ENCODE measurements at regions not wholly inside any gene's neighbourhood (a gene's known extent, or its start where the extent isn't known, plus 50 kb on each side); places are given as distances from the start of the nearest gene placed in this dataset.

DNA sequence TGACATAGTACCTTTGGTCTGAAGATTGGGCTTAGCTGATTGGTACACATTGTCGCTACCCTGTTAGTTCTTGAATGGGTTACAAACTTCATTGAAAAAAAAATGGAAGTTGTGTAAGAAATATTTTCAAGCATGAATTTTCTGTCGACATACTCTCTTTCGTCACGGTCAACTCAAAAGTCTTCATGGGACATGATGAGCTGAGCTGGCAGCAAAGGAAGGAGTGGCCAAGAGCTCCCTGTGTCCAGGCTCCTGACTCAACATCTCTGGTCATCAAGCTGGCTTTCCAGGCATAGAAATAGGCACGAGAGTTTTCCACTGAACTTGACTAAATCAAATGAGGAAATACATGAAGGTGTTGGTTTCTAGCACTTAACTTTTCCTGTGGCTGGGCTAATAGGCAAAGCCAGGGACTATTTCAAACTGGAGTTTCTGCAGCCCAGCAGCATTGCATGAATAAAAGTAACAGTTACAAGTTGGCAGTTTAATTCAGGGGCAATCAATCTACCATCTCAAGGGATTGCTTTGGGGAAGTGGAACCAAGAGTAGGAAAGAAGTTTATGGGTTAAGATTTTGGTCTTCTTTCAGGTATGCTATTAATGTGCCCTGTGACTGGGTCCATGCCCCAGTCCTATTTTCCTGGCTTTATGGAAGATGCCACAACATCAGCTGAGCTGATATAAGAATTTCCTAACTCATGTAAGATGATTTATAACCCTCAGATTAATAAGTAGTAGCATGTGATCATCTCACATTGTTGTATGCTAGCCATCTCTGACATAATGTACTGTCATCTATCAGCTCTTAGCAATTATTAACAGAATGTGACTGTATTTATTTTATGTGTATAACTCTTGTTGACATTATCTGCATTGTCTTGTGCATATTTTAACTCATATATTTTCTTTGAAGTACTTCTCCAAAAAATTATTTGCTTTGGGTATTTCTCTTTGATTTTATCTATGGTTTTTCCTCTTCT is 385.8 kb downstream of the DLEU7 start:
- peak in 1 of 2 donors; percentile 24 for DNase-seq (ENCODE audit: low spot score in 2 of 2)
- intact Hi-C loops (cut with DNase I; ENCODE audit: low total_unique reads) = no loop called here
- no peak for TF ChIP-seq POLR2A (IDR thresholded peaks at IDR 0.05)
- TF ChIP-seq, protein P1, sequence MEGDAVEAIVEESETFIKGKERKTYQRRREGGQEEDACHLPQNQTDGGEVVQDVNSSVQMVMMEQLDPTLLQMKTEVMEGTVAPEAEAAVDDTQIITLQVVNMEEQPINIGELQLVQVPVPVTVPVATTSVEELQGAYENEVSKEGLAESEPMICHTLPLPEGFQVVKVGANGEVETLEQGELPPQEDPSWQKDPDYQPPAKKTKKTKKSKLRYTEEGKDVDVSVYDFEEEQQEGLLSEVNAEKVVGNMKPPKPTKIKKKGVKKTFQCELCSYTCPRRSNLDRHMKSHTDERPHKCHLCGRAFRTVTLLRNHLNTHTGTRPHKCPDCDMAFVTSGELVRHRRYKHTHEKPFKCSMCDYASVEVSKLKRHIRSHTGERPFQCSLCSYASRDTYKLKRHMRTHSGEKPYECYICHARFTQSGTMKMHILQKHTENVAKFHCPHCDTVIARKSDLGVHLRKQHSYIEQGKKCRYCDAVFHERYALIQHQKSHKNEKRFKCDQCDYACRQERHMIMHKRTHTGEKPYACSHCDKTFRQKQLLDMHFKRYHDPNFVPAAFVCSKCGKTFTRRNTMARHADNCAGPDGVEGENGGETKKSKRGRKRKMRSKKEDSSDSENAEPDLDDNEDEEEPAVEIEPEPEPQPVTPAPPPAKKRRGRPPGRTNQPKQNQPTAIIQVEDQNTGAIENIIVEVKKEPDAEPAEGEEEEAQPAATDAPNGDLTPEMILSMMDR (IDR thresholded peaks at IDR 0.05) = no peak
- 73 to 85% methylated on average over 5 of the region's 5 CpGs for WGBS, 2 donors
- no peak overlapping the region for H3K4me3 ChIP-seq (ENCODE audit: low read depth, poor library complexity, severe bottlenecking)

DNA sequence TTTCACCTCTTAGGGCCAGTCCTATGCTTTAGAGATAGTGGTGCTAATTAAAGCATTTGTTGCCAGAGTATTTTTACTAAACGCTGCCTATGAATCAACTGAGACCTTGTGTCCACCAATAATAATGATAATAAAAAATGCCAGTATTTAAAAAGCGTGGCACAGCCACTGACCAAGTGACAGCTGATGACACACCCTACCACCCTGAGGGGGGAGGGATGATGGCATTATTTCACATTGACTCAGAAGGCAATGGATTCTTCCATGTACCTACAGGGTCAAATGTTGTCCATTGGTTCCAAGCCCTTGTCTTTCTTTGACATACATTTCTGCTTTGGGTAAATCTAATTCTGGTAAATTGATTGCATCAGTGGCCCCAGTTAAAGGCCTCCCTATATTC is 384.4 kb downstream of the DLEU7 start:
- no peak for DNase-seq (ENCODE audit: low spot score in 2 of 2)
- WGBS, 2 donors = 98 to 100% methylated on average over 2 of the region's 2 CpGs
- no peak overlapping the region for H3K4me3 ChIP-seq (ENCODE audit: low read depth, poor library complexity, severe bottlenecking)
- TF ChIP-seq, protein P1 (IDR thresholded peaks at IDR 0.05) = no peak
- no peak for TF ChIP-seq POLR2A (IDR thresholded peaks at IDR 0.05)
- intact Hi-C loops (cut with DNase I; ENCODE audit: low total_unique reads) = no loop called here

DNA sequence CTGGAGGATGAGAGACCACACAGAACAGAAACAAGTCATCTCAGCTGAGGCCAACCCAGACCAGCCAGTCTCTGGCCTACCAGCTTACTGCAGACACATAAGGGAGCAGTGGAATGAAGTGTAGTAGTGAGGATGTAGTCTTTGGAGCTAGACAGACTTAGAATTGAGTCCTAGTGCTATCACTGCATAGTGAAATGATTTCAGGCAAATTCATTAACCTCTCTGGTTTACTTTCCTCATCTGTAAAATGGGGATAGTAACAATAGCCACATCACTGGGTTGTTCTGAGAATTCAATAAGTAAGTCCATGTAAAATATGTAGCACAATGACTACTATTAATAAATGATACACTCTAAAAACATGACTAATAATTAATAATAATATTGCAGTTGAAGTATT is 383.8 kb downstream of the DLEU7 start:
- H3K4me3 ChIP-seq (ENCODE audit: low read depth, poor library complexity, severe bottlenecking) = no peak overlapping the region
- intact Hi-C loops (cut with DNase I; ENCODE audit: low total_unique reads) = no loop called here
- no peak for DNase-seq (ENCODE audit: low spot score in 2 of 2)
- no peak for TF ChIP-seq POLR2A (IDR thresholded peaks at IDR 0.05)

DNA sequence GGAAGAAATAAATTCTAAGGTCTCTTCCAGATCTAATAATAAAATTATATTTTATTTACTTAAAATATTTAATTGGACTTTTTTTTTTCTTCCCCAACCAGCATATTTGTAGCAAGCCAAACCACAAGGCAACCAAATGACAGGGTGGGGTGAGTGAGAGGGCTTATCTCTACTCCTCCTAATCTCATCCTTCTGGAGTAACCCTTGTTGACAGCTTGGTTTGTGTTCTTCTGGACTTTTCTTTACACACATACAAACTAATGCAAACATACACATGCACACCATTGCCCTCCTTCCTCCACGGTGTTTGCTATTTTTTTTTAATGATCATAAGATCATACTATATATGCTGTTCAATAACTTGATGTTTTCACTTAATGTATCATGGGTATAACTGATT is 383.1 kb downstream of the DLEU7 start:
- intact Hi-C loops (cut with DNase I; ENCODE audit: low total_unique reads) = no loop called here
- DNase-seq (ENCODE audit: low spot score in 2 of 2) = no peak
- WGBS, 2 donors = 78 to 88% methylated on average over 1 of the region's 1 CpG
- TF ChIP-seq POLR2A (IDR thresholded peaks at IDR 0.05) = no peak
- TF ChIP-seq, protein P1 (IDR thresholded peaks at IDR 0.05) = no peak
- no peak overlapping the region for H3K4me3 ChIP-seq (ENCODE audit: low read depth, poor library complexity, severe bottlenecking)

DNA sequence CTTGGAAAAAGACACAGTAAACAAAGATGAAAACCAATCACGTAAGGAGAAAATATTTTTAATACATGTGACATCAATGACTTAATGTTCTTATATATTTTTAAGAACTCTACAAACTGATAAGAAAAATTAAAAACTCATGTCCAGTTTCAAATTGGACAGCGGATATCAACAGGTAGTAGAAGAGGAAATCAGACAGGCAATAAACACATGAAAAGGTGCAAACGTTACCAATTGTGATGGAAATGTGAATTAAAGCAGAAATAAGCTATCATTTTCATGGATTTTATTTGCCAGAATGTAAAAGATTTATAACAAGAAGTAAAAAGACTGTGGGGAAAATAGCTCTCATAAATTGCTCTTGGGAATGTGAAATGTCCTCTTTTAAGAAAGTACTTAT is 382.3 kb downstream of the DLEU7 start:
- no peak for DNase-seq (ENCODE audit: low spot score in 2 of 2)
- H3K4me3 ChIP-seq (ENCODE audit: low read depth, poor library complexity, severe bottlenecking) = no peak overlapping the region
- intact Hi-C loops (cut with DNase I; ENCODE audit: low total_unique reads) = no loop called here
- WGBS, 2 donors = 81 to 82% methylated on average over 3 of the region's 3 CpGs
- no peak for TF ChIP-seq POLR2A (IDR thresholded peaks at IDR 0.05)
- TF ChIP-seq, protein P1 (IDR thresholded peaks at IDR 0.05) = no peak

DNA sequence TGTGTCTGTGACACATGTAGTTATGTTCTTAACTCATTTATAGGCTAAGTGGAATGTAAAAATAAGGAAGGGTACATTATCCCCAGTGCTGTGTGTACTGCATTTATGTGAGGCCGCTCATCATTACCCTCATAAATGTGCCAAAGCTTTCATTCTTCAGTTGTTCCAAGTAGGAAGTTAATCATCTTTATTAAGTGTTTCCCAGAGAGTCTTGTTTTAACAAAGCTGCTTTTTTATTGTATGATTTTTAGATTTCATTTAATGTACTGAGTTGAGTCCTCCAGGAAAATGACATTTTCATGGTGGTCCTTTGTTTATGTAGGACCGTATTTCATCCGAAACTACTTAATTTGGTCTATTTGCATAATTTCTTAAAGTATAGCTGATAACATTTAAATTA is 379.8 kb downstream of the DLEU7 start:
- no peak for DNase-seq (ENCODE audit: low spot score in 2 of 2)
- H3K4me3 ChIP-seq (ENCODE audit: low read depth, poor library complexity, severe bottlenecking) = no peak overlapping the region
- intact Hi-C loops (cut with DNase I; ENCODE audit: low total_unique reads) = no loop called here
- 79 to 89% methylated on average over 3 of the region's 3 CpGs for WGBS, 2 donors
- TF ChIP-seq, protein P1 (IDR thresholded peaks at IDR 0.05) = no peak
- no peak for TF ChIP-seq POLR2A (IDR thresholded peaks at IDR 0.05)

Data from lower leg skin (tissue), 4 donors.